H7 (cell line): ENCODE measurements at regions not wholly inside any gene's neighbourhood (a gene's known extent, or its start where the extent isn't known, plus 50 kb on each side); places are given as distances from the start of the nearest gene placed in this dataset.
"Not testable (repeated sequence)": the region's sequence is repeated elsewhere in the genome, so short reads cannot be mapped to it uniquely, and the experiment has no call there.

Experiments used
- DNase-seq: peaks from one replicate; pipeline ENCODE4 v3.0.0; 2012
- H3K27me3 ChIP-seq: 2 replicates; pipeline ENCODE4 v1.6.0; 2011; ENCODE audit warnings: mild to moderate bottlenecking, low read length; ENCODE audit not compliant: control insufficient read depth, insufficient read depth
- H3K36me3 ChIP-seq: replicated peaks from 2 replicates; pipeline ENCODE4 v1.5.1; 2011; ENCODE audit warnings: low read length; ENCODE audit not compliant: control insufficient read depth, insufficient read depth
- H3K4me3 ChIP-seq: 2 replicates; pipeline ENCODE4 v1.5.1; 2011; ENCODE audit warnings: low read depth, mild to moderate bottlenecking, control low read depth, low read length, moderate library complexity; ENCODE audit not compliant: insufficient read depth

DNA sequence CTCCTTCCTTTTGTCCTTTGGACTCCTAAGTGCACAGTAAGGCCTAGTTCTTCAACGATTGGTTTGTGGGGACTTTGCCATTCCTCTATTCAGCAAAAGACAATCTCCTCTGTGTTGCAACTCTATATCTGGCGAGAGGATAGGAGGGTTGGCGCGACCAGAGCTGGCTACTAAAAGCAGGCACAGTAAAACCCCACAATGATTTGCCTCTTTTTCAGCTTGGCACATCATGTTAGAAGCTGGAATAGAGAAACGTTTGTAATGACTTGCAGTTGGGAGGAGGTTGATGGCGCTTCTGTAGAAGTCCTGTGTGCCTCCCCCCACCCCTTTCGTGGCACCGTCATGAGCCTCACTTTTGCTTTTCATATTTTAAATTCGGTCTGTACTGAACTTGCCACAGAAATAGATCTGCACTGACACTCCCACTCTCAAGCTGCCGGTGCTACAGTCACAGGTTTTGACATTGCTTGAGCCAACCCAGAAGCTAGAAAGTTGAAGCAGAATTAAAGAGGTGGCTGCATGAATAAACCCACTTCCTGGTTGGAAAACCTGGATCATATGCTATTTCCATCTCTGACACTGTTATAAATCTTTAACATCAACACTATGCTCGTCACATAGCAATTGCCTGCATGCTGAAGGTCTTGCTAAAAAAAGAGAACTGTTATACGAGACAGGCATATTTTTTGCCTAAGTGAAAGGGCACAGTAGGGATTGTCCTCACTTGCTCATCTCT is 315.3 kb upstream of the PRICKLE1 start:
- DNase-seq: no peak
- Histone ChIP-seq H3K27me3 (no peaks in the 10 kb centered on the region), H3K36me3 (no peaks in the 10 kb centered on the region), H3K4me3 (no peak overlapping the region)

DNA sequence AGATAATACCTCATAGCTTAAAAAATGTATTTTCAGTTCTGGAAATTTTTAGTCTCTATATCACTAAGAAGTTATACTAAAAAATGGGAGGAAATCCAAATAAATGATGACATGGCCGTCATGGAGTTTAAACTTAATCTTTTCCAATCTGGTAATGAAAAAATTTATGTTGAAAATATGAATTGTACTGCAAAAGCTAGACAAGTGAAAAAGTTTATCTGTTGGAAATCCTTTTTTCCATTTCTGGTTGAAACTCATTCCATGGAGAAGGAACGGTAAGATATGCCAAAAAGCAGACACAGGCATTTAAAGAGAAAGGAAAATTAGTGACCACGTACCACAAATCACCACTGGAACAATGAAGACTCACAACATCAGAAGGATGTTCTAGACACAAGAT is 314.2 kb upstream of the PRICKLE1 start:
- Histone ChIP-seq H3K36me3 (no peaks in the 10 kb centered on the region), H3K4me3 (no peak overlapping the region), H3K27me3 (no peaks in the 10 kb centered on the region)
- DNase-seq: no peak

GRCh38 chr12:42902001-42902400 is 312.5 kb upstream of the PRICKLE1 start:
- no peaks in the 10 kb centered on the region for H3K36me3 ChIP-seq
- no peaks in the 10 kb centered on the region for H3K27me3 ChIP-seq
- H3K4me3 ChIP-seq: no peak overlapping the region
- DNase-seq: no peak

DNA sequence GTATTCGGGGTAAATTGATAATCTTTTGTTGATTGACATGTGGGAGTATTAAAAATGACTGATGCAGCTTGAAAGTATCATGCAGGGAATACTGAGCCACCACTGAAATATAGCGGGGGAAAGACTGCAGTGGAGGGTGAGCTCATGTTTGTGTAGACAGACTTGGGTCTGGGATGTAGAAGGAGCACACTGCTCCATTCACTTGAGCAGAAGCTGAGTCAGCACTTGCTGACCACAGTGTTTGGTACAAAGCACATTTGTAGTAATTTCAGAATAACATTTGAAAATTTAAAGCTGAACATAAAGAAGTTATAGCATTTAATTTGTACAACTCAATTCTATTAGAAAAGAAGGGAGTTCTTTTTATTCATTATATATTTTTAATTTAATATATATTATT is 304.3 kb upstream of the PRICKLE1 start:
- H3K27me3 ChIP-seq: no peaks in the 10 kb centered on the region
- H3K4me3 ChIP-seq: no peak overlapping the region
- DNase-seq: no peak
- no peaks in the 10 kb centered on the region for H3K36me3 ChIP-seq

DNA sequence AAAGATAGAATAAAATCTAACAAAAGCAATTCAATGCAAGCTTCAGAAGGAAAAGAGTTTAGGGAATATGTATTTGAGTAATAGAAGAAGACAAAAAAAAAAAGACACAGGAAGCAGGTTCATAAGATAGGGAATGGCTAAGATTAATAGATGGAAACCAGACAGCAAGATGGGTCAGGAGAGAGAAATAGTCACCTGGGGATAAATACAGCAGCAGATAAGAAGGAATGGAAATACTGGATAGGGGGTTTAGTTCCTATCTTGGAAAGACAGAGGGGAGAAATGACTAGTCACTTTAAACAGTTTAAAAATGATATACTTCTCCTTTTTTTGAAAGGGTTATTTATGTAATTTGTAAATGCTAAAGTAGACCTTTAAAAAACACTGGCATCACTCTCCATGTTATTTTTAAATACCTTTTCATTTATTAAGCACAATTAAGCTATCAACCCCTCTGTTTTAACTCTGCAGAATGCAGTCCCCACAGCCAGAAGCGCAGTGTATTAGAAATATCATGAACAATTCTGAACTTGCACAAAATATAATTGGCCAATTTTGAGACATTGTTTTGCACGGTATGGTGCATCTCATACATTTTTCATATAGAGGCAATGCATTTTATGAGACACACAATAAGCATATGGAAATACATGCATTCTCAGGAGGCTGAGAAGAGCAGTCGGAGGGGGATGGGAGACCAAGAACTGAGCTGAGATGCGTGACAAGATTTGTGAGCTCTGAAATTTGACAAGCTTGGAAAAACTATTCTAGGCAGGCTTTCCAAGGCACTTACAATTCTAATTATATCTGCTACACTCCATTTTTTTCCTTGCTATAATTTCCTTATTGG is 303.4 kb upstream of the PRICKLE1 start:
- no peaks in the 10 kb centered on the region for H3K27me3 ChIP-seq
- no peaks in the 10 kb centered on the region for H3K36me3 ChIP-seq
- no peak for DNase-seq
- no peak overlapping the region for H3K4me3 ChIP-seq

- H3K27me3 ChIP-seq: no peaks in the 10 kb centered on the region
- no peak for DNase-seq
- no peaks in the 10 kb centered on the region for H3K36me3 ChIP-seq
- no peak overlapping the region for H3K4me3 ChIP-seq
Observed at GRCh38 chr12:42887657-42888056, 298.1 kb upstream of the PRICKLE1 start.

GRCh38 chr12:42886160-42886559 is 296.6 kb upstream of the PRICKLE1 start:
- Histone ChIP-seq H3K4me3 (no peak overlapping the region), H3K36me3 (no peaks in the 10 kb centered on the region), H3K27me3 (no peaks in the 10 kb centered on the region)
- no peak for DNase-seq

DNA sequence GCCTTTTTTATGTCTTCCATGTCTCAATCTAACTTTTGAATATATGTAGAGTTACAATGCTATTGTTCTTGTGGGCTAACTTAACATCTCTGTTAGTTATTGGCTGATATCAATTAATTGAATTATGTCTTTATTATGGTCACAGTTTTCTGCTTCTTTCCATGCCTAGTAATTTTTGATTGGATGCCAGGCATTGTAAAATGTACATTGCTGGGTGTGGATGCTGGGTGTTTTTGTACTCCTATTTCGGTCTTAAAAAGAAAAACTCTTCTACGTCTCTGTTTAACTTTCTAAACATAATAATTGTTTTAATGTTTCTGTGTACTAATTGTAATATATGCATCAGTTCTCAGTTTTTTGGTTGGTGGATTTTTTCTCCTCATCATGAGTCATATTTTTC is 296.1 kb upstream of the PRICKLE1 start:
- DNase-seq: no peak
- Histone ChIP-seq H3K36me3 (no peaks in the 10 kb centered on the region), H3K4me3 (no peak overlapping the region), H3K27me3 (no peaks in the 10 kb centered on the region)

DNA sequence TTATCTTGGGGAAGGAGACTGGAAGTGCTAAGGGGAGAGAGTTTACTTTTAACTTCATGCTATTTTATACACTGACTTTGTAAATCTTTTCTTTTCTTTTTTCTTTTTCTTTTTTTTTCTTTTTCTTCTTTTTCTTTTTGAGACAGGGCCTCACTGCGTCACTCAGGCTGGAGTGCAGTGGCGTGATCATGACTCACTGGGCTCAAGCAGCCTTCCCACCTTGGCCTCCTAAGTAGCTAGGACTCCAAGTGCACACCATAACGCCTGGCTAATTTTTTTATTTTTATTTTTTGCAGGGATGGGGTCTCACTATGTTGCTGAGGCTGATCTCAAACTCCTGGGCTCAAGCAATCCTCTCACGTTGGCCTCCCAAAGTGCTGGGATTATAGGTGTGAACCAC is 294.6 kb upstream of the PRICKLE1 start:
- Histone ChIP-seq H3K36me3 (no peaks in the 10 kb centered on the region), H3K4me3 (no peak overlapping the region), H3K27me3 (no peaks in the 10 kb centered on the region)
- no peak for DNase-seq

DNA sequence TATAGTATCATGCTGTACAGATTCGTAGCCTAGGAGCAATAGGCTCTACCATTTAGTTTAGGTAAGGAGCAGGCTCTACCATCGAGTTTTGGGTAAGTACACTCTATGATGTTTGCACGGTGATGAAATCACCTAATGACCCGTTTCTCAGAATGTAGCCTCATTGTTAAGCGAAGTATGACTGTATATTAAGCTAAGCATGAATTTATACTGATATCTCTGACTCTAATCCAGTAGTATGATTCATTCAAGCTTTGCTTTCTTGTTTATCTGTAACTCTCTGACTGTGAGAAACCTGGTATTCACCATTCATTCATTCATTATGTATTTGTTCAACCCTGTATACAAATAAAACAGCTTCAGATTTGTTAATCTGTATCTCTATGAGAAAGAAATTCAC is 283.9 kb upstream of the PRICKLE1 start:
- no peak for DNase-seq
- no peaks in the 10 kb centered on the region for H3K36me3 ChIP-seq

GRCh38 chr12:42871816-42872215 is 282.3 kb upstream of the PRICKLE1 start:
- H3K27me3 ChIP-seq: no peaks in the 10 kb centered on the region
- no peak overlapping the region for H3K4me3 ChIP-seq
- H3K36me3 ChIP-seq: no peaks in the 10 kb centered on the region
- DNase-seq: no peak

More for the DNA sequence above, 283.9 kb upstream of the PRICKLE1 start:
- H3K4me3 ChIP-seq: no peak overlapping the region
- H3K27me3 ChIP-seq: no peaks in the 10 kb centered on the region

GRCh38 chr12:42868291-42868690 is 278.7 kb upstream of the PRICKLE1 start:
- DNase-seq: no peak
- Histone ChIP-seq H3K36me3 (no peaks in the 10 kb centered on the region), H3K4me3 (no peak overlapping the region), H3K27me3 (no peaks in the 10 kb centered on the region)

DNA sequence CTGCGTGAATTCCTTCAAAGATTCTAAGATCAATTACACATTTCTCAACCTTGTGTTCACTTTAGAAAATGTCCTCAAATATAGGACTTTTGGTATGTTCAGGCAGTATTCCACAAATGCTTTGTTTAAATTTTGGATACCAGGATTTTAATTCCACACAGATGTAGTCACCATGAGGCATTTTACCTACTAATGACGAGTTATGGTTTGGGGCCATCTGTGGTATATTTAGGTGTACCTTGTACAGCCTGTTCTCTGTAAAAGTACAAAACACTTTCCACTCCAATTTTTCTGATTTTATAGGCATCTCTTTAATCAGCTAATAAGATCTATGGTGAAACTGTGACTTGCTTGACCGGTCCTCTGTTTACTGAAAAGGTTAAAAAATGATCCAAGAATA is 275.7 kb upstream of the PRICKLE1 start:
- no peak overlapping the region for H3K4me3 ChIP-seq
- no peaks in the 10 kb centered on the region for H3K36me3 ChIP-seq
- no peaks in the 10 kb centered on the region for H3K27me3 ChIP-seq
- DNase-seq: no peak

GRCh38 chr12:42862055-42862454 is 272.5 kb upstream of the PRICKLE1 start:
- no peaks in the 10 kb centered on the region for H3K36me3 ChIP-seq
- no peak for DNase-seq
- no peaks in the 10 kb centered on the region for H3K27me3 ChIP-seq
- H3K4me3 ChIP-seq: no peak overlapping the region

- H3K4me3 ChIP-seq, H3K36me3 ChIP-seq, H3K27me3 ChIP-seq, DNase-seq: not testable (repeated sequence)
Observed at GRCh38 chr12:42860331-42860730, 270.8 kb upstream of the PRICKLE1 start.
